Activated CD8-positive, alpha-beta T cell treated with anti-CD3 and anti-CD28 coated beads for 36 hours (primary cell): ENCODE measurements at regions not wholly inside any gene's neighbourhood (a gene's known extent, or its start where the extent isn't known, plus 50 kb on each side); places are given as distances from the start of the nearest gene placed in this dataset.

Experiments
- ATAC-seq: fragments of 200-7000 bp; cut with Tn5 transposase; one replicate; pipeline ENCODE4 v1.10.0; 2021; ENCODE audit warnings: mild to moderate bottlenecking, moderate library complexity
- CTCF ChIA-PET: fragments of 350-600 bp; sonication (Branson Sonifier 250); formaldehyde crosslinking; loops from one replicate; lab custom pipeline; 2021; ENCODE audit warnings: antibody characterized with exemption; lab: Charles Lee
- POLR2A ChIA-PET: fragments of 350-600 bp; sonication (Branson Sonifier 250); formaldehyde crosslinking; loops from one replicate; lab custom pipeline; 2021; ENCODE audit warnings: antibody characterized with exemption; lab: Charles Lee
- DNase-seq: peaks from one replicate; pipeline ENCODE4 v3.0.0-alpha.2; 2020
- H3K27ac Mint-ChIP-seq: one replicate; pipeline ENCODE4 v1.8.0; 2021; ENCODE audit warnings: mild to moderate bottlenecking, mixed read lengths
- H3K27me3 Mint-ChIP-seq: one replicate; pipeline ENCODE4 v1.8.0; 2021; ENCODE audit warnings: mixed read lengths
- H3K36me3 Mint-ChIP-seq: one replicate; pipeline ENCODE4 v1.8.0; 2021; ENCODE audit warnings: low read depth, mixed read lengths
- H3K4me1 Mint-ChIP-seq: one replicate; pipeline ENCODE4 v1.8.0; 2021; ENCODE audit warnings: low read depth, mixed read lengths
- H3K4me3 Mint-ChIP-seq: one replicate; pipeline ENCODE4 v1.8.0; 2021; ENCODE audit warnings: mild to moderate bottlenecking, moderate library complexity, mixed read lengths
- H3K9me3 Mint-ChIP-seq: one replicate; pipeline ENCODE4 v1.8.0; 2021; ENCODE audit warnings: mixed read lengths
- CTCF ChIP-seq: fragments of 200-600 bp; IDR thresholded peaks from one replicate; pipeline ENCODE4 v1.8.0; 2022; ENCODE audit warnings: antibody characterized with exemption, mild to moderate bottlenecking
- intact Hi-C: fragments of 100-400 bp; cut with micrococcal nuclease; formaldehyde crosslinking; loops from one replicate; pipeline ENCODE4 v1.10.0; 2022

GRCh38 chr1:13918862-13919261 lies 218.9 kb downstream of the PRDM2 start:
- POLR2A ChIA-PET: no interaction called here
- H3K9me3 Mint-ChIP-seq: no peaks in the 10 kb centered on the region

GRCh38 chr1:13921190-13921589 lies 221.2 kb downstream of the PRDM2 start:
- ChIA-PET POLR2A (no interaction called here), CTCF (no interaction called here)
- H3K4me3 Mint-ChIP-seq: no peak overlapping the region
- no peak for TF ChIP-seq CTCF
- H3K9me3 Mint-ChIP-seq: no peaks in the 10 kb centered on the region
- ATAC-seq (no peak), DNase-seq (no peak)
- no peak overlapping the region for H3K27ac Mint-ChIP-seq
- peaks cover 6% of the 10 kb centered on the region for H3K27me3 Mint-ChIP-seq
- intact Hi-C loops: no loop called here
- H3K36me3 Mint-ChIP-seq: no peaks in the 10 kb centered on the region
- H3K4me1 Mint-ChIP-seq: no peaks in the 10 kb centered on the region

More at GRCh38 chr1:13918862-13919261, 218.9 kb downstream of the PRDM2 start:
- H3K4me3 Mint-ChIP-seq: no peak overlapping the region
- H3K27ac Mint-ChIP-seq: no peak overlapping the region
- intact Hi-C loops: no loop called here
- DNase-seq (no peak), ATAC-seq (no peak)
- no peaks in the 10 kb centered on the region for H3K4me1 Mint-ChIP-seq
- TF ChIP-seq CTCF: no peak
- peaks cover 6% of the 10 kb centered on the region for H3K27me3 Mint-ChIP-seq
- CTCF ChIA-PET: no interaction called here
- H3K36me3 Mint-ChIP-seq: no peaks in the 10 kb centered on the region

- Mint-ChIP-seq H3K4me1 (no peaks in the 10 kb centered on the region), H3K27me3 (peaks cover 7% of the 10 kb centered on the region), H3K36me3 (no peaks in the 10 kb centered on the region), H3K27ac (no peak overlapping the region), H3K4me3 (no peak overlapping the region), H3K9me3 (no peaks in the 10 kb centered on the region)
- ChIA-PET CTCF (no interaction called here), POLR2A (interaction anchor here (0.6 kb wide), 1 partner anchor 243 kb away, joined by 3 read pairs; no protein-coding TSS in a partner anchor)
- TF ChIP-seq CTCF: no peak
- intact Hi-C loops: no loop called here
- ATAC-seq (no peak), DNase-seq (no peak)
Observed at GRCh38 chr1:13922466-13923110, 222.6 kb downstream of the PRDM2 start.

GRCh38 chr1:13926556-13926955 lies 226.6 kb downstream of the PRDM2 start:
- Mint-ChIP-seq H3K4me3 (no peak overlapping the region), H3K27me3 (peaks cover 8% of the 10 kb centered on the region), H3K27ac (no peak overlapping the region), H3K4me1 (no peaks in the 10 kb centered on the region), H3K9me3 (no peaks in the 10 kb centered on the region), H3K36me3 (no peaks in the 10 kb centered on the region)
- ChIA-PET POLR2A (no interaction called here), CTCF (no interaction called here)
- TF ChIP-seq CTCF: no peak
- ATAC-seq: no peak
- intact Hi-C loops: no loop called here
- no peak for DNase-seq

- intact Hi-C loops: no loop called here
- H3K4me3 Mint-ChIP-seq: no peak overlapping the region
- no peak for DNase-seq
- H3K27me3 Mint-ChIP-seq: peaks cover 8% of the 10 kb centered on the region
- H3K27ac Mint-ChIP-seq: no peak overlapping the region
- H3K36me3 Mint-ChIP-seq: no peaks in the 10 kb centered on the region
- TF ChIP-seq CTCF: no peak
- no peaks in the 10 kb centered on the region for H3K4me1 Mint-ChIP-seq
- ChIA-PET CTCF (interaction anchor here (1.0 kb wide), 2 partner anchors 10 to 24 kb away, joined by 3 read pairs; no protein-coding TSS in a partner anchor), POLR2A (no interaction called here)
- no peaks in the 10 kb centered on the region for H3K9me3 Mint-ChIP-seq
- ATAC-seq: no peak
Observed at GRCh38 chr1:13927736-13928135, 227.7 kb downstream of the PRDM2 start.
